NCI-H2081 (cell line): ENCODE measurements at regions not wholly inside any gene's neighbourhood (a gene's known extent, or its start where the extent isn't known, plus 50 kb on each side); places are given as distances from the start of the nearest gene placed in this dataset.

Experiments
- DNase-seq, 2 experiments: peaks; one replicate each; lab custom pipeline; 2025; lab: John Stamatoyannopoulos, UW

DNA sequence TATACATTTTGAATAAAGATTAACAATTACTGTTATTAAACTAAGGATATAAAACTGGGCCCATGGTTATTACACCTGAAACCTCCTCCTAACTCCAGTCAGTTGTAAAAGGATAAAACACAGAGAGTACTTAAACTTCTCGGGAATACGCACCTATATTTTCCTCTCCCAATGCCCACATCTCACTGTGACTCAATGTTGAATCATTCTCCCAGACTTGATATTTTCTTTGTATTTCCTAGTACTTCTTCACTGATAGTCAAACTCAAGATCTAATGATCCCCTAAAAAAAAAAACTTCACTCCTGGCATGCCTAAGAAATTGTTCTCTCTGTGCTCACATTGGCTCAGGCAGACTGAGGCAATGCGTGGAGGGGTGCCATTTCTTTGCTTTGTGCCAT is 212.5 kb upstream of the DKK2 start:
- no peak for DNase-seq

DNA sequence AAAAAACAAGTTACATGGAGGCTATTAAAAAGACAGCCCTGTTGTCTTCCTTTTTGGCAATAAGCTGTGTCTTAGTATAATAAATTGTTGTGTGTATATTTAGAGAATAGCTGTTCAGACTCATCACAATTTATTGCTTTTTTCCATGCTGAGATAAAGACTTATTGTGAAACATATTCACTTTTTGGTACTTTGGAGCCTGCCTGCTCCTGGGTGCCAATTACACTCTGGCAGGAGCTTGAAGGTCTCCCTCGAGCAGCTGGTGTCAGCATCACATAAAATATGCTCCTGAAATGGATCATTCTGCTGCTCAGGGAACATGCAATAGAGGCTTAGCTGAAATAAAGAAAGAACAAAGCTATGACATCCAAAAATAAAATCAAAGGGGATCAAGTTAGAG is 211.6 kb upstream of the DKK2 start:
- peak in 1 of 2 experiments; percentile 5 for DNase-seq

DNA sequence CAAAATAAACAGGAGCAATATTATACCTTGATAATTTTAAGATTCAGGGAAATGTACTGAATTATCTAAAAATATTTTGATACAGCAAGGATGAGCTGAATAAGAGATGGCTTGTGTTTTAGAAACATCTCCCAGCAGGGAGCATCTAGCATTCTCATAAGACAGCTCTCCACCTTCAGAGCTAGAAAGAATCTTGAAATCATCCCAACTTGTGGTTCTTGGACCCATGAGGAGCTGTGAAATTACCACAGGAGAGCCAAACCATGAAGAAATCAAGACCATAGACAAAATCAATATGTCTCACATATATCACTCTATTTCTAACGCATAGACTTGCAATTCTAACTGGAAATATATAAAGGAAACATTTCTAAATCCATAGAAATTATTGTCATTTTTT is 210.6 kb upstream of the DKK2 start:
- no peak for DNase-seq

DNA sequence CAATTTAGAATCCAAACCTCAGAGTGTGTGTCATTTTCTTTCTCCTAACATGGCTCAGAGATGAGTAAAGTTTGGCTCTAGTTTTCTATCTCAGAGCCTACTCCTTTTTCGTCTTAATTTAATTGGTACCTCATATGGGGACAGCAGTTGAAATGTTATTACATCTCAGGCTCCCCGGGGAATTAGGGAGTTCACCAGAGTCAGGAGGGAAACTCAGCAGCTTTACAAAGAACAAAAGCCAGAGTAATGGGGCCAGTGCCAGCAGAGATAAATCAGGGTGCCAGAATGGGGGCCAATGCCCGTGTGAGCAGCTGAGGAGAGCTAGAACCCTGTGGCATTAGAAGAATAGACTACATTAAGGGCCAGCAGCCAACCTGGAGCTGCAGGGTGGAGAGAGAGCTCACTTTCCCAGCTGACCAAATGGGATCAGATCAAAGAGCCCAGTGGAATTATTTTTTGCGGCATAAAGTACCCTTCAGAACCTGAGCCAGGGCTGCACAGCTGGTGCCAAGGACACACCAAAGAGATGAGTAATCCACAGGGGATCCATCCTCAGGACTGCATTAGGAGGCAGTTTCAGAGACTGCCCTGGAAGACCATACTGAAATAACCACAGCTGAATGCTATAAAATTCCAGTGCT is 207.1 kb upstream of the DKK2 start:
- peak; percentile 38 to 57 for DNase-seq

DNA sequence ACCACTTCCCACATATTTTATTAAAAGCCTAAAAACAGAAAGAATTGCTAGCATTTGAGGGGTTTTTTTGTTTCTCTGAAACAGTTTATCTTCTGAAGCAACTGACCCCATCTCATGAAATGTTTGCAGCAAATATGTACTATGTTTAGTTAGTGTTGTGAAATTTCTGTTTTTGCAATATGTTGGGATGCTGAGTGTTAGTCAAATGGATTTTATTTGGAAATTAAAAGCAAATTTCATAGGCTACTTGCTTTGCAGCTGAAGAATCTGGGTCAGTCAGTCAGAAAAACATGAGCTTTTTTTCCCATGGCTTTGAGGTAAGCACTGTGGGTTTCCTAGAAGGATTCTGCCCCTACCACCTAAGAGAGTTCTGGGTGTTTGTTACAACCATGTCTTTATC is 184.9 kb upstream of the DKK2 start:
- DNase-seq, result no peak

DNA sequence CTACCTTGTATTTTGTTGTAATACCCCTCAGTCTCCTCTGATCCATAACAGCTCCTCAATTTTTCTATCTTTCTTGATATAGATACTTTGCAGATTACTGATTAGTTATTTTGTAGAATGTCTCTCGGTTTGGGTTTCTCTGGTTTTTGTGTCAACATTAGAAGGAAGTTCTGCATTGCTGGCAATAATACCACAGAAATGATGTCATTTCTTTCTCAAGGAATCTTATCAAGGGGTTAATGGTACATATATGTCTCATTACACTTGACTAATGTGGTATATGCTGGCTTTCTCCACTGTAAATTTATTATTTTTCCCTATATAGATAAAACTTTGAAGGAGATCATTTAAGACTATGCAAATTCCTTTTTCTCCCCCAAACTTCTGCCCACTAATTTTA is 183.6 kb upstream of the DKK2 start:
- no peak for DNase-seq

DNA sequence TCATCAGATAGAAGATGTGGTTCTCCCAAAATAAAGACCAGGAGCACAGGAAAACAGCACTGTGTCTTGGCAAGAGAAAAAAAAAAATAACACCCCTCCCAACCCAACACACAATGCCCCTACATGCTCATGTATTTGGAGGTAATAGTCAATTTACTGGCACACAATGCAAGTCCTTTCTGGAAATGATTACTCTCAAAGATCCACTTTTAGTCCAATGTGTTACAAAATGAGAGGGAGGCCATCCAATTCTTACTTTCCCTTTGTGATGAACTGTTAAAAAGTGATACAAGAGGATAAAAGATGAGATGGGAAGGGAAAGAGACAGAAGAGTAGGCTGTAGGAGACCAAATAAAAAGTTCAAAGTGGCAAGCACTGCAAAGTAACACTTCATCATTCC is 180.3 kb upstream of the DKK2 start:
- no peak for DNase-seq

DNA sequence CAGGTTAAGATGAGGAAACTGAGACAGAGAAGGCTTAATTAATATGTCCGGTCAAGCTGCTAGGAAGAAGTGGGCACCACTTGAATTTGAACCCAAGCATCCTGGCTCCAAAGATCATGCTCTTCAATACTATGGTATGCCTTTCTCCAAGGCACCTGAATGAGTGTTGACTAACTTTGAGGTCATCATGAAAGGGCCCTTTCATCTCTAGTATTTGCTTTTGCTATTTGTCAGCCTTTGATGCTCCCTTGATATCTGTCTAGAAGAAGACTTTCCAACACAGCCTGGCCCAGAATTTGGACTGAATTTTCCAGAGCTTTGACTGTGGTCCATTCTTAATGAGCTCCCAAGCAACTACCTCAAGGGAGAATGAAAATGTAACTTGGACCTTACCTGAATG is 179.1 kb upstream of the DKK2 start:
- DNase-seq, result no peak

DNA sequence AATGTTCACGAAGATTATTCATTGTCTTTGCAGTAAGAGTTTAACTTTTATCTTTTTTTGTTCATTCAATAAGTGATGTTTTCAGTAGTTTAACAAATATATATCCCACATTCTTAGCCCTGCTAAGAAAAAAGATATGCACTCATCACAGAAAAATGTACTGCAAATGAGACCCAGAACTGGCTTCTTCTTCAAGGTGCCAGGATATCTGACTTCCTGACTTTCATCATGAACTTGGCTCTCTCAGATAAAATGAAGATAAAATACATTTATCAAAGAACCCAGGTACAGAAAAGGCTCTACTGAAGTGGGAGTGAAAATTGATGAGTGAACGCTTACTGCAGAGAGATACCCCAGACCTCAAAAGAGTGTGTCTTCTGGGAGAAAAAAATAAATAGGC is 177.8 kb upstream of the DKK2 start:
- no peak for DNase-seq

DNA sequence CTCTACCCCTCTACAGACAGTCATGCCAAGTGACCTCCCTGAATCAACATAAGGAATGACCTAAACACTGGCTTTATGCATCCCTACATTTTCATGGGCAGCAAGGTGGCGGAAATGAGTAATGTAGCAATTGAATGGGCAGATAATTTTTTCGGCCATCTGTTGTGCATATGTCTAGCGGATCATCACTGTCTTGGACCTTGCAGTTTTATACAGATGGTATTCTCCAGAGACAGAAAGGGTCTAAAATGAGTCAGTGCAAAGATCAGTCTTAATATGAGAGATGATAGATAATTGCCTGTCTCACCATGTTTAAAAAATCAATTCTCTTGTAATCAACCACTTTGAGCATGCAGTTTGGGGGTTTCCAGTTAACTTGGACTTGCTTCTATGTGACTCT is 177.3 kb upstream of the DKK2 start:
- no peak for DNase-seq

DNA sequence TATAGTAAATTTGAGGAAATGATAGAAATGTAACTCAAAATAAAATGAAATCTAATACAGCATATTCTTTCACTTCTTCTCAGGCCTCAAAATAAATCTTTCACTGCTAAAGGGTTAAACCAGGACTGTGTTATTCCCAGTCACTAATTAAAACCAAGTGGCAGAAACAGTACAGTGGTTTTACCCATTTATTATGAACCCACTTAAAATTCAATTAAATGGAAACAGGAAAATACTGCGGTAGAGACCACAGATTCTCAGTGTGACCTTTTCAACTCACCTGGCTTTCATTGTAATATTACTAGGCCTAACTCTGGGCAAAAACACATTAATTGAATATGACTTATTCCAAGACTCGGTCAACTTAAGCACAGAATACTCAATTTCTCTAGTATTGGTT is 176.5 kb upstream of the DKK2 start:
- no peak for DNase-seq

DNA sequence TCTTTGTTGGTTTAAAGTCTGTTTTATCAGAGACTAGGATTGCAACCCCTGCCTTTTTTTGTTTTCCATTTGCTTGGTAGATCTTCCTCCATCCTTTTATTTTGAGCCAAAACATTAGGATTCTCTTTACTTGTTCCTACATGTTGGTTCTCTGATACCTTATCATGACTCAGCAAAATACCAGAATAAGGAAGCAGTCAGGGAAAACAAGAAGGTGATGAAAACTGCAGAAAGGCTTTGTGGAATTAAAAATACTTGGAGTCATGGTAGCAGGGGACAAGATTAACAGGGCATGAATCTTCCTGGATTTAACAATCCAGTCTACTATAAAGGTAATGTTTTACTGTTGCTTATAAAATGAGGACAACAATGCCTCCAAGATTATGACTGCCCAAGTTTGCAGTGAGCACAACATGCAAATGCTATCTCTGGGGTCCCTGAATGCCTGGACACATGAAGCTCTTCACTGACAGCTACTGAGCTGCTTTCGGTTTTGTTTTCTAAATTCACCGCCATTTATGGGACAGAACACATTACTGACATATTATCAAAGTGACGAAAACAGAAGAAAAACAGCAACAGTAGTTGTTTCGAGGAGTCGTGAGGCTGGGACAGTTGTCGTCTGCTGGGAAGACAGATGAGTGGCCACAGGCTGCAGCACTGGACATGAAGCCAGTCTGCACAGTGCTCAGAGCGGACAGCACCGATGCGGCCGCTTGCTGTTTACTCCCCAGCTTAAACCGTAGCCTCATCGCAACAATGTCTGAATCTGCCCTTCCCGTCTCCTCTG is 174.5 kb upstream of the DKK2 start:
- peak in 1 of 2 experiments; percentile 34 for DNase-seq

DNA sequence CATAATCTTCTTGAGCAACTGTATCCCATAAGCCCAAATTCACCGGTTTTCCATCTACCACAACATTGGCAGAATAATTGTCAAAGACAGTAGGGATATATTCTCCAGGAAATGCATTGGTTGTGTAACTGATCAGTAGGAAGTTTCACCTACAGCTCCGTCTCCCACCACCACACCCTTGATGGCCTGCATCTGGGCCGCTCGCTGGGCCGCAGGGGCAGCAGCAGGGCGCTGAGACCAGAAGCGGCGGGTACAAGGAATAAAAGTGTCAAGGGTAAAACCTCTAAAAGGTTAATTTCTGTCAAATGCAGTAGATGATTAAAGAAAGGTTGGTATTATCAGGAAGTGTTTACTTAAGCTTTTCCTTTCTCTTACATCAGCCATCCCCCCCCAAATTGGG is 167.6 kb upstream of the DKK2 start:
- DNase-seq, result no peak

DNA sequence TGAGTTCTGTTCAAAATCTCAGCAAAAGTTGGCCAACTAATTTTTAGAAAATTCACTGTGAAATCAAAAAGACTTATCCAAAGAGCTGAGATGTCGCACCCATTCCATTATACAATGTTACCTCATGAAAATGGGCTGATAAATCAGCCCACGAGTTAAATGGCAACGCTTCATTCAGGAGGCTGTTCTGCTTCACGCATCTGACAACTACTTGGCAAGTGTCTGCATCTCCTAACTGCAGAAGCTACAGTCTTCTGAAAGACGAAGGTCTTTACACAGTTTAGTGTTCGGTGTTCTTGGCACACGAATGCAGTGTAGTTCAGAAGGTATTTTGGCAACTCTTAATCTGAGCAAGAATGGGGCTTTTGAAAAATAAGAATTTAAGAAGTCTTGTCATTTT is 166.6 kb upstream of the DKK2 start:
- DNase-seq, result no peak

DNA sequence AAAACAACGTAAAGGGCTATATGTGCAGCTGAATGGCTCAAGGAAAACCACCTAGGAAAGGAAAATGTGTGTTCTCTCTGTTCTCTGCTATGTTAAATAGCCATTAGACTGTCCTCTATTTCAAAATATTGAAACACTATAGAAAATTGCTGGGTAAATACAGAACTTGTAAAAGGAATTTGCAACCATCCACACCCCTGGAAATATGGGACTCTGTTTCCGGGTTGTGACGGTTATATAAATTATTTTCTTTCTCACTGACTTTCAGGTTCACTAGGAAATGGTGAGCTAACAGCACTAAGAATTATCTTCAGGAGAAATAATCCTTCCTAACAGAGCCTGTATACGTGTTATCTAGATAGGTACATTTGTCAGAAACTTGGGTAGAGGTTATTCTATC is 161.0 kb upstream of the DKK2 start:
- DNase-seq, result no peak

DNA sequence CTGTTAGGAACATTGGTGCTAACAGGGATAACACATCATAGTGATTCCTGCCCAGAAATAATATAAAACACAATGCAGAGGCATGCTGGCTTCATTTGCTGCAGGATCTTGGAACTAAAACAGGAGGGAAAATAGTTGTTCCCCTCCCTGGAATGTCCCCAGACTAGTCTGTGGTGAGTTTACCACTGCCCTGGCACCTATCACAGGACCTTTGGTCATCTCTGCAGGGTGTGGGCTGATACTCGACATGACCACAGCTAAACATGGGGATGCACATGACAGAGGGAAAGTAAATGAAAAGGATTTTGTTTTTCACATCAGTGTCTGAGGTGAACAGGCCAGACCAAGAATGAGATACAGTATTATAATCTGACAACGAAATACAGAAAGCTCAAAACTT is 160.2 kb upstream of the DKK2 start:
- DNase-seq, result no peak

DNA sequence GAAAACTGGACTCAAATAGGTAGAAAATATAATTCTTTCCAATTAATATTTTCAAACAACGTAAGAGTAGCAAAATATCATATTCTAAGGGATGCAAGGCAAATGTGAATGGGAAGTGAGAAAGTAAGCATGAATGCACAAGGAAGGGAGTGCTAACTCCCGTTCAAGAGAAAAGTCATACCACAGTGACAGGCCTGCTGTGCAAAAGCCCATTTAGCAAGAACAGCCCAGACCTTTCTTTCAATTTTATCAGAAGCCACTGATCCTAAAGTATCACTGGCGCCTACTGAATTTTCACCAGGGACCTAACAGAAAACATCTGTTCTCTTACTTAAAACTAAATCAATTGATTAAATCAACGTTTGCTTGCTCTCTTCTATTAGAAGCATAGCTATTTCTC is 157.9 kb upstream of the DKK2 start:
- DNase-seq, result no peak

DNA sequence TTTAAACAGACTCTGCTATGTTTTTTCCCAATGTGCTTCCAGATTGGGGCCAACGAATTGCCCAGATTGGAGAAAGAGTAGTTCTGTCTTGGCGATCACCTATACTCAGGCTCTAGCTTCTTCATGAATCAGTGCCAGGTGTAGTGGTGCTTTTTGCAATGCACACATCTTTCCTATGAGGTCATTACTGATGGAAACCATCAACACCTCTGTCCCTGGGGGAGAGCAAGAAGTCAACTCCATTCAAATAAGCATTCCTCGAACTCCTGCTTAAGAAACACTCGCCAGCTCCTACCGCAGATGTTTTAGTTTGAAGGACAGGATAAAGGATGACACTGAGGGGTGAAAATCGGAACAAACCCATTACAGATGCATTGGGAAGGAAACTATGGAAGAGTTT is 156.5 kb upstream of the DKK2 start:
- no peak for DNase-seq

DNA sequence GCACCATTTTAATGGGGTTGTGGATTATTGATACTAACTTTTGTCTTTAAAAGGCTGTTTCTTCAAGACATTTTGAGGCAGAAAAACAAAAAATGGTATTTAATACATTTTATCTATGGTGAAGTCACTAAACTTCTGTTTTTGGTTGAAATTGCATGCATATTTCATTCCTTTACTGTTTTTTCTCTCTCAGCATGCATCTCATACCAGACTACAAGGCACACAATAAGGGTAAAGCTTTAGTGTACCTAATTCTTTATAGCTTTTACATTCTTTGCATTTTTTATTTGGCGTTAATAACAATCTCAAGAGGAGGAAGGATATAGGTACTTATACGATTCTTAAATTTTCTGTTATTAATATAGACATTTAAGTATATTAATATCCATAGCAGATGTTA is 151.0 kb upstream of the DKK2 start:
- DNase-seq, result no peak

DNA sequence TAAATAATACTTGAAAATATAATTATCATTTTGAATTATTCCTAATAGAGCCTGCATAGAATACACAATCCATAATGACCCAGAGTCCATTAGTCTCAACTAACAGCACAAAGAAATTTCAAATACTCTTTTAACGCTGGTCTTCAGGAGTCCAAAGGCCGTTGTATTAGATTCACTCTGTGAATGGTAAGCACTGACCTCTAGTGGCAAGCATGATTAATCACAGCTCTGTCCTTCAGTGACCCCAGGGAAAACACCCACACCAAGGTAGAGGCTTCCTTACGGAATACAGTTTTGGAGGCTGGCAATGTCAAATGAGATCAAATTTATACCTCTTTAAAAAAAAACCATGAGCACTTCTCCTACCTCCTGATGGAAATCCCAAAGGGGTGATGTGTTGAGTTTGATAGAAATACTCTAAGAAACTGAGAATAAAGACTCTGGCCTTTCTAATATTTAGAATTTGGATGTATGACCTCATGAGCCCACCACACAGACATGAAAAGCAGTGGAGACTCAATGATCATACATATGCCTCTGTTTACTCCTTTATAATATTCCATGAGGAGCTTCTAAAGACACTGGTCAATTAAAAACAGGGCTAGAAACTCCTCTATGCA is 147.2 kb upstream of the DKK2 start:
- DNase-seq, result peak; percentile 52 to 54

DNA sequence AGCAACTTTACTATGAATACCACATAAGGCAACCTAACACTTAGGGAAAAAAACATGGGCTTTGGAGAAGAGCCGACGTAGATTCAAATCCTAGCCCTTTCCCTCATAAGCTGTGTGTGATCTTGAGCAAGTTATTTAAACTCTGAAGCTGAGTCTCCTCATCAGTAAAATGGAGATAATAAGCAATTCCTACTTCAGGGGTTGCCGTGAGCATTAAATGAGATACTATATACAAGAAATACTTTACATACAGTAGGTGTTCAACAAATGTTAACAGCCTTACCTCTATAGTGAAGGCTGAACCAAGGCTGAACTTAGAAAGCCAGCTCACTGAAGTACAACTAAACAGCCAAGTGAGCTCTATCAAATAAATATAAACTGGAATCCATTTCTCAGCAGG is 146.2 kb upstream of the DKK2 start:
- DNase-seq, result no peak

DNA sequence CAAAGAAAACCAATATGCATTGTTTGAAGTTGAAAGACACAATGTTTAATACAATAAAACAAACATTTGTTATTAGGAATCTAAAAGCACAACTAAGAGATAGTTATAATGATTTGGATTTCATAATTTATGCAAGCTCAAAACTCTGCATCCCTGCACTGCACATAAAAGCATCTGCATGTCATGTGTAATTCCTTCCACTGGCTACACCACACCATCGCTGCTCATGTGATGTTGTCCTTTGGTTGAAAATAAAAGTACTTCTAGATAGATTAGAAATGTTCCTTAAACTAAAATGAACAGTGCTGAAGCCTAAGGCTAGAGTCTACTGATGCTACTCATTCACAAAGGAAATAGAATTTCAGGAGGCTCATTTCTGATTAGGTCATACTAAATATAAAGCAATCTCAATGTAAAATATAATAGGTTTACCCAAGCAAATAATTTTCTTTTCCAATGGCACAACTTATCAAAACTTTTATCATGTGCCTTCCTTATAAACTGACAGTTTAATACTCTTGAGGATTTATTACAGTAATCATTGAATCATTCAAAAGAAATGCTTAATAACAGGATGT is 130.8 kb upstream of the DKK2 start:
- DNase-seq, result no peak

DNA sequence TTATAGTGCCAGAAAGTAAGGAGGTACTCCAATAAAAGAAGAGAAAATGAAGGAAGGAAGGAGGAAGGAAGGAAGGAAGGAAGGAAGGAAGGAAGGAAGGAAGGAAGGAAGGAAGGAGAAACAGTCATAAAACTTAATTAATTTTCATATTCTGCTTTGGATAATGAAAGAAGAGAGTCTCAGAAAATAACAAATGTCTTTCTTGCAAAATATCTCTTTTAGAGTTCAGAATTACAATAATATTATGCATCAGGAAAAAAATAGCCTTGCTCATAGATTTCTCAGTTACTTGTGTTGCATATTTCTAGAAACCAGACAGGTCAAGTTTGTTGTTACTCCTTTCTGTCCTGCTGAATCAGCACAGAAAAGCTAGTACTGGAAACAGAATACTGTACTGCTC is 130.1 kb upstream of the DKK2 start:
- DNase-seq, result no peak
